ENCODE measurements at regions not wholly inside any gene's neighbourhood (a gene's known extent, or its start where the extent isn't known, plus 50 kb on each side); places are given as distances from the start of the nearest gene placed in this dataset.

DNA sequence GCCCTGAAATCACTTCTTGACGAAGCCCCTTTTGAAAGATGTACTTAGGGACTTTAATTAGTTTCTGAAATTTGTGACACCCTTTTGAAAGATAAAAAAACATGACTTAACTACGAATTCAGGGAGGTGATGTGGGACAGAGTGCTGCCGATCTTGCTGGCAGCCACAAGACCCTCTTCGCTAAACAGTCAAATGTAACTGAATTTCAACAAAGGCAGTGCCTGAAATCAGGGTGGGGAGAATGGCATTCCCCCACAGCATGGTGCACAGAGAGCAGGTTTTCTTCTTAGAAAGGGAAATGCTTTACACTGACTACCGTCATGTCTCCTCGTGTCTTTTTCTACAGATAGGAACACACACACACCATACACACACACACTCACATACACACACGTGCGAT is 640.2 kb upstream of the POU3F3 start:
- TF ChIP-seq POLR2A (IDR thresholded peaks at IDR 0.05) = no peak
- TF ChIP-seq, protein P1, sequence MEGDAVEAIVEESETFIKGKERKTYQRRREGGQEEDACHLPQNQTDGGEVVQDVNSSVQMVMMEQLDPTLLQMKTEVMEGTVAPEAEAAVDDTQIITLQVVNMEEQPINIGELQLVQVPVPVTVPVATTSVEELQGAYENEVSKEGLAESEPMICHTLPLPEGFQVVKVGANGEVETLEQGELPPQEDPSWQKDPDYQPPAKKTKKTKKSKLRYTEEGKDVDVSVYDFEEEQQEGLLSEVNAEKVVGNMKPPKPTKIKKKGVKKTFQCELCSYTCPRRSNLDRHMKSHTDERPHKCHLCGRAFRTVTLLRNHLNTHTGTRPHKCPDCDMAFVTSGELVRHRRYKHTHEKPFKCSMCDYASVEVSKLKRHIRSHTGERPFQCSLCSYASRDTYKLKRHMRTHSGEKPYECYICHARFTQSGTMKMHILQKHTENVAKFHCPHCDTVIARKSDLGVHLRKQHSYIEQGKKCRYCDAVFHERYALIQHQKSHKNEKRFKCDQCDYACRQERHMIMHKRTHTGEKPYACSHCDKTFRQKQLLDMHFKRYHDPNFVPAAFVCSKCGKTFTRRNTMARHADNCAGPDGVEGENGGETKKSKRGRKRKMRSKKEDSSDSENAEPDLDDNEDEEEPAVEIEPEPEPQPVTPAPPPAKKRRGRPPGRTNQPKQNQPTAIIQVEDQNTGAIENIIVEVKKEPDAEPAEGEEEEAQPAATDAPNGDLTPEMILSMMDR (IDR thresholded peaks at IDR 0.05) = no peak
